Left lung (tissue), 4 donors: ENCODE measurements at regions not wholly inside any gene's neighbourhood (a gene's known extent, or its start where the extent isn't known, plus 50 kb on each side); places are given as distances from the start of the nearest gene placed in this dataset.

ENCODE experiments used
- ATAC-seq: fragments of 200-7000 bp; cut with Tn5 transposase; one replicate; pipeline ENCODE4 v1.9.1; 2020; ENCODE audit warnings: moderate library complexity
- DNase-seq, 4 donors: peaks; one replicate each; pipeline ENCODE4 v3.0.0-alpha.2; 2013 to 2020
- H3K27ac ChIP-seq, 2 donors: fragments of 200-600 bp; sonication (generic) in 1 of 2; one replicate each; pipeline versions ENCODE4 v1.5.0 to v1.8.0; 2020 to 2021
- H3K27me3 ChIP-seq, 2 donors: fragments of 200-600 bp; sonication (generic) in 1 of 2; one replicate each; pipeline versions ENCODE4 v1.5.0 to v1.8.0; 2020 to 2021
- H3K36me3 ChIP-seq, 2 donors: fragments of 200-600 bp; sonication (generic) in 1 of 2; one replicate each; pipeline versions ENCODE4 v1.5.0 to v1.8.0; 2020 to 2021
- H3K4me1 ChIP-seq, 2 donors: fragments of 200-600 bp; one replicate each; pipeline ENCODE4 v1.8.0; 2021
- H3K4me3 ChIP-seq, 2 donors: fragments of 200-600 bp; sonication (generic) in 1 of 2; one replicate each; pipeline versions ENCODE4 v1.5.0 to v1.8.0; 2020 to 2021; ENCODE audit warnings: mild to moderate bottlenecking in 1 of 2
- H3K9me3 ChIP-seq, 2 donors: fragments of 200-600 bp; sonication (generic) in 1 of 2; one replicate each; pipeline versions ENCODE4 v1.5.0 to v1.8.0; 2020 to 2021
- CTCF ChIP-seq, 2 donors: fragments of 200-600 bp; sonication (generic) in 1 of 2; IDR thresholded peaks; one replicate each; pipeline versions ENCODE4 v1.5.0 to v1.8.0; 2021; ENCODE audit warnings: antibody characterized with exemption in 2 of 2
- intact Hi-C, 2 donors: fragments of 100-400 bp; cut with DNase I; formaldehyde crosslinking; loops; one replicate each; pipeline versions ENCODE4 v1.11.2 to v1.14.2; 2022
- donor health status: DM: no; HTN: yes; CAD: no.
- donor health status: DM: no; HTN: no; CAD: no.

GRCh38 chr1:229194096-229194495 is 76.8 kb upstream of the RAB4A start:
- Histone ChIP-seq H3K27me3 (no peaks in the 10 kb centered on the region), H3K4me1 (peaks cover 0 to 52% of the 10 kb centered on the region in 2 donors), H3K9me3 (no peaks in the 10 kb centered on the region), H3K4me3 (no peak overlapping the region), H3K36me3 (no peaks in the 10 kb centered on the region), H3K27ac (no peak overlapping the region)
- ATAC-seq (no peak), DNase-seq (no peak)
- intact Hi-C loops, result no loop called here
- no peak for TF ChIP-seq CTCF (IDR thresholded peaks at IDR 0.05)

GRCh38 chr1:229195246-229195645 is 75.7 kb upstream of the RAB4A start:
- H3K4me1 ChIP-seq, result peaks cover 0 to 54% of the 10 kb centered on the region in 2 donors
- DNase-seq, result no peak
- H3K36me3 ChIP-seq, result no peaks in the 10 kb centered on the region
- ATAC-seq, result no peak
- no peaks in the 10 kb centered on the region for H3K9me3 ChIP-seq
- no peak for TF ChIP-seq CTCF (IDR thresholded peaks at IDR 0.05)
- intact Hi-C loops, result no loop called here
- H3K4me3 ChIP-seq, result no peak overlapping the region
- H3K27me3 ChIP-seq, result no peaks in the 10 kb centered on the region
- H3K27ac ChIP-seq, result no peak overlapping the region

GRCh38 chr1:229196404-229197264 is 74.3 kb upstream of the RAB4A start:
- H3K9me3 ChIP-seq, result no peaks in the 10 kb centered on the region
- peaks cover 0 to 50% of the 10 kb centered on the region in 2 donors for H3K4me1 ChIP-seq
- H3K27ac ChIP-seq, result no peak overlapping the region
- no peak for DNase-seq
- no peak for TF ChIP-seq CTCF (IDR thresholded peaks at IDR 0.05)
- H3K36me3 ChIP-seq, result no peaks in the 10 kb centered on the region
- no peak for ATAC-seq
- no peak overlapping the region for H3K4me3 ChIP-seq
- intact Hi-C loops, result no loop called here
- no peaks in the 10 kb centered on the region for H3K27me3 ChIP-seq

GRCh38 chr1:229197265-229197585 is 73.7 kb upstream of the RAB4A start:
- H3K4me3 ChIP-seq, result no peak overlapping the region
- H3K4me1 ChIP-seq, result peaks cover 0 to 46% of the 10 kb centered on the region in 2 donors
- no peak for ATAC-seq
- TF ChIP-seq CTCF (IDR thresholded peaks at IDR 0.05), result no peak
- H3K27ac ChIP-seq, result no peak overlapping the region
- H3K9me3 ChIP-seq, result no peaks in the 10 kb centered on the region
- intact Hi-C loops, result no loop called here
- no peaks in the 10 kb centered on the region for H3K36me3 ChIP-seq
- no peaks in the 10 kb centered on the region for H3K27me3 ChIP-seq
- no peak for DNase-seq

GRCh38 chr1:229199261-229200243 is 71.4 kb upstream of the RAB4A start:
- intact Hi-C loops, result no loop called here
- Histone ChIP-seq H3K27ac (peak overlapping the region in 1 of 2 donors; percentile 60), H3K27me3 (no peaks in the 10 kb centered on the region), H3K4me3 (no peak overlapping the region), H3K36me3 (no peaks in the 10 kb centered on the region), H3K9me3 (no peaks in the 10 kb centered on the region), H3K4me1 (peaks cover 0 to 27% of the 10 kb centered on the region in 2 donors)
- ATAC-seq, result peak; percentile 70
- peak in 2 of 4 donors; percentile 65 to 85 for DNase-seq
- no peak for TF ChIP-seq CTCF (IDR thresholded peaks at IDR 0.05)
